IPS-15b (cell line): ENCODE measurements at regions not wholly inside any gene's neighbourhood (a gene's known extent, or its start where the extent isn't known, plus 50 kb on each side); places are given as distances from the start of the nearest gene placed in this dataset.
"Not testable (repeated sequence)": the region's sequence is repeated elsewhere in the genome, so short reads cannot be mapped to it uniquely, and the experiment has no call there.

Source experiments
- H3K27me3 ChIP-seq: one replicate; pipeline ENCODE4 v1.6.1; 2013; ENCODE audit warnings: low read length; ENCODE audit not compliant: control insufficient read depth, insufficient read depth
- H3K36me3 ChIP-seq: one replicate; pipeline ENCODE4 v1.6.1; 2013; ENCODE audit warnings: low read length; ENCODE audit not compliant: control insufficient read depth, insufficient read depth
- H3K4me1 ChIP-seq: one replicate; pipeline ENCODE4 v1.6.1; 2013; ENCODE audit warnings: mild to moderate bottlenecking, low read length; ENCODE audit not compliant: control insufficient read depth, insufficient read depth
- H3K4me3 ChIP-seq: one replicate; pipeline ENCODE4 v1.5.1; 2013; ENCODE audit warnings: low read depth, low read length
- H3K9ac ChIP-seq: one replicate; pipeline ENCODE4 v1.6.1; 2013; ENCODE audit warnings: low read depth, mild to moderate bottlenecking, low read length
- H3K9me3 ChIP-seq: one replicate; pipeline ENCODE4 v1.6.1; 2013; ENCODE audit warnings: mild to moderate bottlenecking, low read length; ENCODE audit not compliant: control insufficient read depth, insufficient read depth

DNA sequence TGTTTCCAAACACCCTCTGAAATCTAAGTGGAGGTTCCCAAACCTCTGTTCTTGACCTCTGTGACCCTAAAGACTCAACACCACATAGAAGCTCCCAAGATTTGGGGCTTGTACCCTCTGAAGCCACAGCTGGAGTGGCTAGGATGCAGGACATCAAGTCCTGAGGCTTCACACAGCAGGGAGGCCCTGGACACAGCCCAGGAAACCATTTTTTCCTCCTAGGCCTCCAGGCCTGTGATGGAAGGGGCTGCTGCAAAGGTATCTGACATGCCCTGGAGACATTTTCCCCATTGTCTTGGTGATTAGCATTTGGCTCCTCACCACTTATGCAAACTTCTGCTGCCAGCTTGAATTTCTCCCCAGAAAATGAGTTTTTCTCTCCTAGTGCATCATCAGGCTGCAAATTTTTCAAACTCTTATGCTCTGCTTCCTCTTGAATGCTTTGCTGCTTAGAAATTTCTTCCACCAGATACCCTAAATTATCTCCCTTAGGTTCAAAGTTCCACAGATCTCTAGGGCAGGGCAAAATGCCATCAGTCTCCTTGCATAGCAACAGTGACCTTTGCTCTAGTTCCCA is 200.5 kb upstream of the ARL4C start:
- H3K9me3 ChIP-seq = peaks cover 15% of the 10 kb centered on the region
- not testable (repeated sequence) for H3K36me3 ChIP-seq, H3K4me1 ChIP-seq, H3K9ac ChIP-seq, H3K27me3 ChIP-seq, H3K4me3 ChIP-seq

DNA sequence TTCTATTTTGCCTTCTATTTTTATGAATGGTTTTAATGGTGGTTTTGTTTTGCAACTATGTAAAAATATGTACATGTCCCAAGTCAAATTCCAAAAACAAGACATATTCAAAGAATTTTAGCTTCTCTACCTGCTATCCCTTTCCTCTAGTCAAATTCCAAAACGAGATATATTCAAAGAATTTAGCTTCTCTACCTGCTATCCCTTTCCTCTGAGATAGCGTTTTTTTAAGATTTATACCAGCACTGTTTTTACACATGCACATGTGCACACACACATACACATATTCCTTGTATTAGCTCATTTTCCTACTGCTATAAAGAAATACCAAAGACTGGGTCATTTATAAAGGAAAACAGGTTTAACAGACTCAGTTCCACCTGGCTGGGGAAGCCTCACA is 199.1 kb upstream of the ARL4C start:
- Histone ChIP-seq H3K4me3 (no peak overlapping the region), H3K9me3 (peaks cover 15% of the 10 kb centered on the region), H3K9ac (no peak overlapping the region), H3K27me3 (no peaks in the 10 kb centered on the region), H3K4me1 (no peaks in the 10 kb centered on the region), H3K36me3 (peaks cover 6% of the 10 kb centered on the region)

DNA sequence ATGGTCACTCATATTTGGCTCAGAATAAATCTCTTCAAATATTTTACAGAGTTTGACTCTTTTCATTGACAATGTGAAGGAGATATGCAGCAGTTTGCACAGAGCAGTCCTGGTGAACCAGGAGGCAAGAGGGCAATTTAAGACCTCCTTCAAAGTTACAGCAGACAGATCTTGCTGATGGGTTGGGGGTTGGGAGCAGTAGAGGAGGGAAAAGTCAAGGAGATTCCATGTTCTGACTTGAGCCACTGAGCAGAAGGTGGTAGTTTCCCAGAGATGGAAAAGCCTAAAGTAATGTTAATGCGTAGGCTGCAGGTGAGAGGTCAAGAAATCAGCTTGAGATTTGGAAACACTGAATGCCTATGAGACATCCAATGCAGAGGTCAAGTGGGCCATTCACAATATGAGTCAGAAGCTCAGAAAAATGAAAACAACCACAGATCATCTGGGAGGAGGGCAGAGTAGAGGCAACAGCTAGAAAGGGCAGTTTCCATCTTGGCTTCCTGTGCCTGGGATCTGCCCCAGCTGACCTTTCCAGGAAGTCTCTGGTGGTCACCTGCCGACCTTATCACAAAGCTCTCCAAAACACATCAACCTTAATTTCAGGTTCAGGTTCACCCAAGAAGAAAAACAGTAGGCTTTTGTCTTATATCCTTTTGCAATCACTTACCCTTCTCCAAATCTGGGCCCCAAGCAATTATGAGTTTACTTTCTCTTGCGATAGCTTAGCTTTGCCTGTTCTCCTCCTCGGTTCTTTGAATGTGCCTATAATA is 197.5 kb upstream of the ARL4C start:
- no peak overlapping the region for H3K9ac ChIP-seq
- no peaks in the 10 kb centered on the region for H3K27me3 ChIP-seq
- peaks cover 15% of the 10 kb centered on the region for H3K9me3 ChIP-seq
- H3K4me3 ChIP-seq = no peak overlapping the region
- H3K4me1 ChIP-seq = no peaks in the 10 kb centered on the region
- peaks cover 6% of the 10 kb centered on the region for H3K36me3 ChIP-seq

DNA sequence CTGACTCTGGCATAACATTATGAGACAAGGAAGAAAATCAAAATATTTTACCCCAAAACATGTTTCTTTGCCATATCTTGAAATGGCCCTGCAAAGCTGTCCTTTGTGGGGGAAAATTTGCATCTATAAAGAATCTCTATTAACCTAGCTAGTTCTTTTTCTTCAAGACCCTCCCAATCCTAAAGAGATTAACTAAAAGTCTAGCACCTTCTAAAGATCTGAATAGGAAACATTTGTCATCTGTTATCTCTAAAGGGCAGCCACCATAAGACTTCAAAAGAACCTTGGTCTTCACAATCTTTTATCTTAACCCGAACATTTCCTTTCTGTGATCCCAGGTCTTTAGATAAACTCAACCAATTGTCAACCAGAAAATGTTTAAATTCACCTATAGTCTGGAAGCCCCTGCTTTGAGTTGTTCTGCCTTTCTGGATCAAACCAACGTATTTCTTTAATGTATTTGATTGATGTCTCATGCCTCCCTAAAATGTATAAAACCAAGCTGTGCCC is 196.9 kb upstream of the ARL4C start:
- not testable (repeated sequence) for H3K9ac ChIP-seq, H3K4me1 ChIP-seq, H3K36me3 ChIP-seq, H3K4me3 ChIP-seq, H3K27me3 ChIP-seq
- peaks cover 15% of the 10 kb centered on the region for H3K9me3 ChIP-seq

DNA sequence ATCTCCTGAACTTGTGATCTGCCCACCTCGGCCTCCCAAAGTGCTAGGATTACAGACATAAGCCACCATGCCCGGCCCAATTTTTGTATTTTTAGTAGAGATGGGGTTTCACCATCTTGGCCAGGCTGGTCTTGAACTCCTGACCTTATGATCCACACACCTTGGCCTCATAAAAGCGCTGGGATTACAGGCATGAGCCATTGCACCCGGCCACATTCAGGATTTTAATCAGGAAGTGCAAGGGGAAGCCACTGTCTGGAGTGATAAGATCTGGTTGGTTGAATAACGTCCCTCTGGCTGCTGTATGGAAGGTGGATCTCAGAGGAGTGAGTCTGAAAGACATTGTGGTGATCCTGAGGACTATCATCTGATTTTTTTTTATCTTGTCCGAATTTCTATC is 196.3 kb upstream of the ARL4C start:
- not testable (repeated sequence) for H3K27me3 ChIP-seq, H3K4me1 ChIP-seq, H3K9ac ChIP-seq, H3K4me3 ChIP-seq, H3K36me3 ChIP-seq
- peaks cover 13% of the 10 kb centered on the region for H3K9me3 ChIP-seq

DNA sequence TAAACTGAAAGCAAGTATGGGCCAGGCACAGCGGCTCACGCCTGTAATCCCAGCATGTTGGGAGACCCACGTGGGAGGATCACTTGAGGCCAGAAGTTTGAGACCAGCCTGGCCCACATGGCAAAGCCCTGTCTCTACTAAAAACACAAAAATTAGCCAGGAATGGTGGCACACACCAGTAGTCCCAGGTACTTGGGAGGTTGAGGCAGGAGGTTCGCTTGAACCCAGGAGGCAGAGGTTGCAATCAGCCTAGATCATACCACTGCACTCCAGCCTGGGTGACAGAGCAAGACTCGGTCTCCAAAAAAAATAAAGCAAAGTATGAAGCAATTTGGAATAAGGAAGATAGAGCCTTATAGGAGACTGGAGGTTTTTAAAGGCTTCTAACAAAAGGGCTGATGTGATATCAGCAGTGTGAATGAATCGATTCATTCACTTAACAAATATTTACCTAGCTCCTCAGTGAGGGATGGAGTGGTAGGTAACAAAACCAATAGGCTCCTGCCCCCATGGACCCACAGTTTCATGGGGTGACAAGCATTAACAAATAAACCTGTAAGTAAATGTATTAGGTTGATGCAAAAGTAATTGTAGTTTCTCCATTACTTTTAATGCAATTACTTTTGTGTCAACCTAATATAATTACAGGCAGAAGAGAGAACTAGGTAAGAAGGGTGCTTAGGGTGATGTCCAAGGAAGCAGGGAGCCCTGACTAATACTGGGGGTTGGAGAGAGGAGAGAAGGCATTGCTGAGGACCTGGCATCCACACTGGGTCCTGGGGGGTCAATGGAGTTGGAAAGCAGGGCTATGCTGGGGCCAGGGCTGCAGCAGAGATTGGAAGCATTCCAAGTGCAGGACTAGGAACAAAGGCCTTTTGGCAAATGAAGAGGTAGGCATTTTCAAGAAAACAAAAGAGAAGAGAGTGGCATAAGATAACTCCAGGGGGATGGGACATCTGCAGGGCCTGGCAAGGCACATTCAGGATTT is 195.4 kb upstream of the ARL4C start:
- peaks cover 4% of the 10 kb centered on the region for H3K36me3 ChIP-seq
- H3K4me1 ChIP-seq = peaks cover 1% of the 10 kb centered on the region
- H3K9me3 ChIP-seq = peaks cover 13% of the 10 kb centered on the region
- no peak overlapping the region for H3K9ac ChIP-seq
- no peaks in the 10 kb centered on the region for H3K27me3 ChIP-seq
- H3K4me3 ChIP-seq = no peak overlapping the region

DNA sequence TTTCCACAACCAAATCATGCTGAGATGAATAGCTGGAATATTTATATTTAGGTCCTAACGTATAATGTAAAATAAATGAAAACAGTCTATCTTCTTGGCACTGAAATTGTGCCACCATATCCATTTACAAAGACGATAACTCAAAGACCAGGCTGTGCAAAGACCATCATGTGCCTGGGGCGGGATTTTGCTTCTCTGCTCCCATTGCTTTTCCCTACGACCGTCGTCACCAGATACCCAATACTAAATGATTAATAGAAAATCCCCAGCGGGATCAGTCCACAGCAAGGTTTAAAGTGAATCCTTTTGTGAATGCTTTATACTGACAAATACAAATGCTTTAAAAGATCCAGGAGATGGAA is 194.3 kb upstream of the ARL4C start:
- H3K4me1 ChIP-seq = peaks cover 10% of the 10 kb centered on the region
- H3K9me3 ChIP-seq = peaks cover 6% of the 10 kb centered on the region
- no peaks in the 10 kb centered on the region for H3K27me3 ChIP-seq
- H3K4me3 ChIP-seq = no peak overlapping the region
- no peak overlapping the region for H3K9ac ChIP-seq
- peaks cover 2% of the 10 kb centered on the region for H3K36me3 ChIP-seq

DNA sequence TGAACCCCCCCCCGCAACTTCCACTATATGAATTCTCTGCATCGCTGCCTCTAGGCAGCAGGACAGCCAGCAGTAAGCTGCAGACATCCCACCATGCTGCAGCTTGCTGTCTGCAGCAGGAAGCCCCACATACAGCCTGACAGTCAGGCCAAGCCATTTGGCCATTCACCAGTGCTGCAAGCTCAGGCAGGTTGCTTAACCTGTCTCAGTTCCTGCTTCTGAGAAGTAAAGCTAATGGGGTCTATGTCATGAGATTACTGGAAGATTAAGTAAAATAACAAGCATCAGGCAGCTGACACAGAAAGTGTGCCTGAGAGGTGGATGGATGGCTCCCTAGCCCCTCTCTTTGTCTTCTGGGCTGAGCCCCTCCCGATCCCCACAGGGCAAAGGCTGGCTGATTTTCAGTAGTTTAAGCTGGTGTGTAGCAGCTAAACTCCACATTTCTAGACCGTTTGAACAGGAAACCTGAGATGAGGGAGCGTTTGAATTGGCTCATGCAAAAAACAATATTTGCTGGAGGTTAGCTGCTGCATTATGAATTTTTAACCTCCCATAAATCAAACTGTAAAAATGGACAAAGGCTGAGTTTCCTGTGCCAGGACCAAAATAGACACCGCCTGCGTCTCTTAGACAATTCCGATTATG is 193.8 kb upstream of the ARL4C start:
- H3K9me3 ChIP-seq = peaks cover under 1% of the 10 kb centered on the region
- no peak overlapping the region for H3K9ac ChIP-seq
- no peak overlapping the region for H3K4me3 ChIP-seq
- peaks cover 15% of the 10 kb centered on the region for H3K4me1 ChIP-seq
- no peaks in the 10 kb centered on the region for H3K36me3 ChIP-seq
- no peaks in the 10 kb centered on the region for H3K27me3 ChIP-seq

DNA sequence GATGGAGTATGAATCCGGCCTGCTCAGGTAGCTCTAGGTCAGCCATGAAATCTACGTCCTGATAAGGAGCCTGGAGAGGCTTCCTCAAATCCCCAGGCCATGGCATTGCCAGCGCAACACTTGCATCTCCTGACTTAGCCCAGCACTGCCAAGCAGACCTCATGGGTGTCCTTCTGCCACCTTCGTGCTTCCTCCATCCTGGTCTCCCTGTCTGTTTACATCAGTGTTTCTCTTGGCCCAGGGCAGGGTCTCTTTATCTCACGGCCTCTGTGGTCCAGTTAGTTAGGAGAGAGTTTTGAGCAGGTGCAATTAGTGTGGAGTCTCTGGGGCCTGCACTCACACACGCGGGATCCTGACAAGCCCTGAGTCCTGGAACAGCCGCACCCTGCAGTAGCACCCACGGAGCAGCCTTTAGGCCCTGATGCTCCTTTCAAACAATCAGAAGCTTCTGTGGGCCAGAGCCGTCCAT is 193.1 kb upstream of the ARL4C start:
- peaks cover 21% of the 10 kb centered on the region for H3K4me1 ChIP-seq
- H3K9ac ChIP-seq = no peak overlapping the region
- H3K9me3 ChIP-seq = no peaks in the 10 kb centered on the region
- H3K36me3 ChIP-seq = no peaks in the 10 kb centered on the region
- H3K4me3 ChIP-seq = no peak overlapping the region
- no peaks in the 10 kb centered on the region for H3K27me3 ChIP-seq

DNA sequence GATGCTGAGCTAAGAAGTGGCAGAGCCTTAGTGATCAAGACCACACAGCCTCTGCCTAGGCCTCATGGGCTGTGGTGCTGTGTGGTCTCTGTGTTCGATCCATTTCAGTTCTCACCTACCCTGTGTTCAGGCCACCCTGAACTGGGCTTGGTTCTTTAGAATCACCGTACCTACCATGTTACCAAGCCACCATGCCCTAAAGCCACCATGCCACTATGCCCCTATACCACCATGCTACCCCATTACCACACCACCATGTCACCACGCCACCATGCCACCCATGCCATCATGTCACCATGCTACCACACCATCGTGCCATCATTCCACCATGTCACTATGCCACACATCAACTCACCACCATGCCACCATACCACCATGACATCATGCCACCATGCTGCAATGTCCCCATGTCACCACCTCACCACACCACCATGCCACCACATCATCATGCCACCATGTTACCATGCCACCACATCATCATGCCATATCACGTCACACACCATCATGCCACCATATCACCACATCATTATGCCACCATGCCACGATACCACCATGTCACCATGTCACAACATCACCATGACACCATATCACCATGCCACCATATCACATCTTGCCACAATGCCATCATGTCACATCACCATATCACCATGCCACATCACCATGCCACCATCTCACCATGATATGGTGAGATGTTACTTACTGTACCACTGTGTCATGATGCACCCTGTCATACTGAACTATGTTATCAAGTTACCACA is 191.0 kb upstream of the ARL4C start:
- Histone ChIP-seq H3K9me3 (no peaks in the 10 kb centered on the region), H3K27me3 (no peaks in the 10 kb centered on the region), H3K9ac (no peak overlapping the region), H3K36me3 (no peaks in the 10 kb centered on the region), H3K4me1 (peaks cover 33% of the 10 kb centered on the region), H3K4me3 (no peak overlapping the region)
